ENCODE measurements at regions not wholly inside any gene's neighbourhood (a gene's known extent, or its start where the extent isn't known, plus 50 kb on each side); places are given as distances from the start of the nearest gene placed in this dataset.

DNA sequence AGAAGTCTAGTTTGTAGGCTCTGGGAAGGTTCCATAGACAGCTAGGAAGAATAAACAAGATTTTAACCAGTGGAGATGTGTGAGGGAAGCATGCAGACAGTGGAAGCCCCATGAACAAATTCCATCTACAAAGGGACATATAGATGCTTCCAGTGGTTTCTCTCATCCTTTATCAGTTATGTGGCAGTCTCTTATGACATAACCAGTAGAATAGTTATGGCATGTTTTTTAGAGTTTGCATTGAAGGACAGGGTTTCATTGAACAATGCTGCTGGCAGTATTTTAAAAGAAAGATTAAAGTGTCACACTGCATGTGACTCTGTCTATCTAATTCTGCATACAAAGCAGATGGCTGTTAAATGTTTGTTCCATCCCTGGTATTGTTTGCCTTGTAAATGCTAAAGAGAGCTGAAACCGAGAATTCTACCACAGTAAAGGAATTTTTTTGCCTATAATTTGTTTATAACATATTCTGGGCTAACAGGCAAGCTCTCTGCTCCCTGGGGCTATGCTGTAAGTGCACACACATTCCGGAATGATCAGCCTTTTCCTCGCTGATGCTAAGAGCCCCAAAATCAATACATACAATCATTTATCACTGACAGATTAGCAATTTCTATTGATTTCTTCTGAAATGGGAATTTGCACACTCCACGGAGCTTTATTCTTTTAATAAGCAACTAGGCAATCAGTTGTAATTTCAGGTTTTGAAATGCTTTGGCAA is 76.8 kb upstream of the PELI1 start:
- DNase-seq (ENCODE audit: low read depth in 1 of 2, low spot score in 1 of 2) = no peak

DNA sequence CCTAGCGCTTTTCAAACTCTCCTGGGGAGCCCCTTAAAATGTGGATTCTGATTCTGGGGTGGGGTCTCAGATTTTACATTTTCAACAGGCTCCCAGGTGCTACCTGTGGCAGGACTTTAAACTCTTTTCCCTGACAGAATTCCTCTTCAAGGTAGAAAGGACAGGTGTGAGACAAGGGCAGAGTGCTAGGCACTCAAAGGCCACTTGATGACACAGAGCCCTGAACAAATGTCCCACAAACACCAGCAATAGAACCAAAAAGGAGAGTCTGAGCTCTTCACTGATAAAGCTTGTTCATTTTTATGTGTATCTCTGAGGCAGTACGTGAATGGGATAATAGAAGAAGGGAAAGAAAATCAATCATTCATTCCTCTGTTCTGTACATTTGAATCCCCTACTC is 77.7 kb upstream of the PELI1 start:
- no peak for DNase-seq (ENCODE audit: low read depth in 1 of 2, low spot score in 1 of 2)

DNA sequence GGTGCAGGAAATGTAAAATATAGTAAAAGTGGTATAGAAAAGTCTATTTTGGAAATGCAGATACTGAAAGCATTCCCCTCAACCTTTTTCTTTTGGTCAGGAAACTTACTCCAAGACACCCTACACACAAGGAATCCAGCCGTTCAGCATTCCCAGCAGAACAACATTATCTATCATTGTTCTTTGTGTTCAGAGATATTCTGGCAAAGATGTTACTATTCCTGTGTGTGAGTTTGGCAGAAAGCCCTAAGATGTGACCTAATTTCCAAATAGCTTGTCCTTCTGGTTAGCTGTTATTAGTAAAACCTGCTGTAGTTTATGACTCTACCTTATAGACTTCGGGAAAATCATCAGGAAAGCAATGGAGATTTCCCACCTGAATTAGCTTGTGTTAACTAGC is 78.1 kb upstream of the PELI1 start:
- no peak for DNase-seq (ENCODE audit: low read depth in 1 of 2, low spot score in 1 of 2)

DNA sequence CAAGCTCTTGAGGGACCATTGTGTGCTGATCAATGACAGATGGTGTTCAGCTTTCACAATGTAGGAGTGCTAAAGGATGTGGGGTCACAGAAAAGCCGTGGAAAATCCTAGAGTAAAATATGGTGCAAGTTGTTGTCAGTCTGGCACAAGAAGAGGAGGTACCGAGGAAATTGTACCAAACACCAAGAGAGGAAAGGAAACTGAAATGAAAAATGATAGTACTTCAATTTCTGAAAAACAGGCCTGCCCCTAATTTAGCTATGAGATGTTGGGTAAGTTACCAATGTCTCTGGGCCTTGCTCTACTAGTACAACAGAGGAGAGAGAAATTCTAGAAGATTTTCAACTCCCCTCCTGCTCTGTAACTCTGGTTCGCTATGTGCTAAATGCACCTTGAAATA is 78.8 kb upstream of the PELI1 start:
- DNase-seq (ENCODE audit: low read depth in 1 of 2, low spot score in 1 of 2) = no peak

DNA sequence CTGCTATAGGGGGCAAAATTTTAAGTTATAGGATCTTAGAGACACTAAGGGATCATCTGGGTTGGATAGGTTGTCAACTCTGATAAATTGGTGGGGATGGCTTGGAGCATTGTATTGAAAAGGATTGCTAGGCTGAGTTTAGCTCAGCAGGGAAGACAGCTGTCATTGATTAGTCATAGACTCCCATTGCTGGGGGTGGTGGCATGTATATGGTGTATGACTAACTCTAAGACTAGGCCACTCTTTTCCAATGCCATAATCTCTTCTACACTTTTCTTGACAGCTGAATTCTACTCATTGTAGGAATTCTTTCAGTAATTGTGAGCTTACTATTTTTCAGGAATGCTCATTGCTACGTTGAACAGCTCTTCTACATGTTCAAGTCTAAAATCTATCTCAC is 81.3 kb upstream of the PELI1 start:
- DNase-seq (ENCODE audit: low read depth in 1 of 2, low spot score in 1 of 2) = no peak

DNA sequence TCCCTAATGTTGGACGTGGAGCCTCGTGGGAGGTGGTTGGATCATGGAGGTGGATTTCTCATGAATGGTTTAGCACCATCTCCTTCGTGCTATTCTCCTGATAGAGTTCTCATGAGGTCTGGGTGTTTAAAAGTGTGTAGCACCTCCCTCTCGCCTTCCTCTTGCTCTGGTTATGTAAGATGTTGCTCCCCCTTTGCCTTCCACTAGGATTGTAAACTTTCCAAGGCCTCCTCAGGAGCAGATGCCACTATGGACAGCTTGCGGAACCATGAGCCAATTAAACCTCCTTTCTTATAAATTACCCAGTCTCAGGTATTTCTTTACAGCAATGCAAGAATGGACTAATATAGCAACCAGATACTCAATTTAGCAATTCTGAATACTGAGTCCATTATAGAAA is 82.4 kb upstream of the PELI1 start:
- DNase-seq (ENCODE audit: low read depth in 1 of 2, low spot score in 1 of 2) = no peak

DNA sequence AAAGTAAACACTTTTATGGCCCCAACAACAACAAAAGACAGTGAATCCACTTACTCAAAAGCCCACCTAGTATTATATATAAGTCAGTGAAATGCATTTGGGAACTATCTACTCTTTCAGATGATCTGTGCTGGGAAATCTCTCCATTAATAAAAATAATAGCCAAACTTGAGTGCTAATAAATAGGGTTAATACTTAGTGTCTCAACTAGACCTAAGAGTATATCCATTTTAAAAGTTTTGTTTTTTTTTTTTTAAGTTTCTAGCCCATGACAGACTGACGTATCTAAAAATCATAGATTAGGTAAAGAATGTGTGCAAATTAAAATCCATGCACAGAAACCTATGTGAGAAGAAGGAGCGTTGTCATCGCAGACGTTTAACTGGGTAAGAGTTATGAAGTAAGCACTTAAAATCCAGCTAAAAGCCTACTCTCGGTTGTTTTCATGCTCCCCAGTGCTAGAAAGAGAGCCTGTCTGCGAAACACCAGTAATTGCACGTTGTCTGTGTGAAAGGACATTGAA is 83.4 kb upstream of the PELI1 start:
- no peak for DNase-seq (ENCODE audit: low read depth in 1 of 2, low spot score in 1 of 2)

DNA sequence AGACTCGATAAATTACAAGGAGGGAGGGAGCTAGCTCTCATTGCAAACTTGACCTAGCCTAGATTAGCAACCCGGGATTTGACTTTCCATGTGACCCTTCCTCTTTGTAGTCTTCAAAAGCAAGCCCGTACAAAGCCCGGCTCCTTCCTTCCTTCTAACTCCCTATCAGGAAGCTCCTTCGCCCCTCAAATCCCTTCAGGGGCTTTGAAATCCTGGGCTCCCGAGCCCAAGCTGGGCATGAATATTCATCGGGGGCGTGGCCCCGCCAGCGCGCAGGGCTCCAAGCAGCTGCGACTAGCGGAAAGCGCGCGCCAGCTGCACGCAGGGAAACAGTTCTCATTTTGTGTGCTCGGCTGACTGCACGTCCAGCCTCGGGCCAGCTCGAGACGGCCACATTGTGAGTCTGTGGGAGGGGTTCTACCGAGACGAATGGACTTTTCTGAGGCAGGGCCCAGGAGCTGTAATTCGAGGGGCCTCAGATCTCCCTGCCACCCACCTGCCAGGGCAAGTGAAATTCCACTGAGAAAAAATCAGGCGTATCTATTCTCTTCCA is 84.0 kb upstream of the PELI1 start:
- no peak for DNase-seq (ENCODE audit: low read depth in 1 of 2, low spot score in 1 of 2)

DNA sequence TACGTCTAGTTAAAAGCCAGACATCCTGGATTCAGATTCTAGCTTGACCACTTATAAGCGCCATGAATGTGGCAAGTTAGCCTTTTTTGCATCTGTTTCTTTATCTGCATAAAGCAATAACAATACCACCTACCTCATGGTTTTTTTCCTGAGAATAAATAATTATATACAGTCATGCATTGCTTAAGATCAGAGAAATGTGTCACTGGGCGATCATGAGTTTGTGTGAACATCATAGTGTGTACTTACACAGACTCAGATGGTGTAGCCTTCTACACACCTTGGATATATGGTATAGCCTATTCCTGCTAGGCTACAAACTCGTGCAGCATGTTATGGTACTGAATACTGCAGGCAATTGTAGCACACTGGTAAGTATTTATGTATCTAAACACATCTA is 84.7 kb upstream of the PELI1 start:
- no peak for DNase-seq (ENCODE audit: low read depth in 1 of 2, low spot score in 1 of 2)

DNA sequence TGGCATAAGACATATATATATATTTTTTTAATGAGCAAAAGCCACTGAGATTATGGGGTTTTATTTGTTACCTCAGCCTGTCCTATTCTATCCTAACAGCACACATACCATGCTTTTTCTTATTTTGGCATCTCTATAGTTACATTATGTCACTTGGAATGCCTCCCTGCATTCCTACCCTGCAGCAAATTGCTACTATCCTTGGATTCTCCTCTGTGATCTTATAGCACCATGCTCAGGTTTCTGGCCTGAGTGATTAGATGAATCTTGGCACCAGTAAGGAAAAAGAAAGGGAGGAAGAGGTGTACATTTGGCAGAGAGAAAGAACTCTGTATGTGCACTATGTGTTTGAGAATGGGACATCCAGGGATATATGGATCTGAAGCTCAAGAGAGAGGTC is 86.3 kb upstream of the PELI1 start:
- no peak for DNase-seq (ENCODE audit: low read depth in 1 of 2, low spot score in 1 of 2)

DNA sequence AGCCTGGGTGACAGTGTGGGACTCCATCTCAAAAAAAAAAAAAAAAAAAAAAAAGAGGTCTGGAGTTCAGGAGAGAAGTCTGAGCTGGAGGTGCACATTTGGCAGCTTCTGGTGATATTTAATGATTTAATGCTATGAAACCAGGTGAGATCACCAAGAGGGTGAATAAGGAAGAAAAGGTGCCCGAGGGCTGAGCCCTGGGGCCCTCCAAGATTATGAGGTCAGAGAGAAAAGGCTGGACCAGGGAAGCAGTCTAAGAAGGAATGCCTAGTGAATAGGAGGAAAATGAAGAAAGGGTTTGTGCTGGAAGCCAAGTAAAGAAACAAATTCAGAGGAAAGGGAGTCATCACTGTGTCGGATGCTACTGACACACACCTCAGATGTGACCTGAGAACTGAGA is 88.0 kb upstream of the PELI1 start:
- DNase-seq (ENCODE audit: low read depth in 1 of 2, low spot score in 1 of 2) = no peak

DNA sequence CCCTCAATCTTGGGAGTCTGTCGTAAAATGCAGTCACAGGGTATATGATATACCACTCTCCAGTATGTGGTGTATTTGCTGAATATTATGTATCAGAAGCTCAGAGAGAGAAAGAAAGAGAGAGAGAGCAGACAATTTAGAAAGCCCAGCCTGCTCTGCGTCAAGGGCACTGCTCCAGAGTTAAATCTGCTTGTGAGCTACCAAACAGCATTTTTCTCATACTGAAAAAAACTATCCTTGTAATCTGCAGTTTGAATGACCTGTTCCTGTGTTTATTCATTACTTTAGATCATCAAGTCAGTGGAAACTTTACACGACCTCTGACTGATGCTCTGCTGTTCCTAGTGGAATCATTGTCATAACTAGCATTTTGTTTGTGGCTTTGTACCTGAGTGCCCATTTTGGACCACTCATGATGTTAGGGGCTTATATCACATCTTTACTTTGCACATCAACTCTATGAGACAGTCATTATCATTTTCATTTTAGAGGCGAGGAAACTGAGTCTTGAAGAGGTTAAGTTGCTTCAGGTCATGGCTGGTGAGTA is 89.2 kb upstream of the PELI1 start:
- no peak for DNase-seq (ENCODE audit: low read depth in 1 of 2, low spot score in 1 of 2)

DNA sequence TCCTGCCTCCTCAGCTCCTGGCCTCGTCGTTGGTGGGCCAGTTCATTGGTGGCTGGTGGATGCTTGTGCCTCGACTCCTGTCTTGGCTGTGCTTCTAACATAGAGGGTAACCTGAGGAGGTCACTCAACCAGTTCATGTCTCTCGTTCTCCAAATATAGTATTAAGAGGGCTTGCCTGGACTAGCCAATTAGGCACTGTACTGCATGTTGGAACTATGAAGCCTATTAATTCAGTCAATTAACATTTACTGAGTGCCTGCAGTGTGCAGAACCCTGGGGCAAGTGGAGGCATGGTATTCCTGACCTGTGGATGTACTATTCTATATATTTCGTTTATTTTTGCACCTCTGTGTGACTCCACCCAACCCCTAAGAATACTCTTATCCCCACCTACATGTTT is 89.9 kb upstream of the PELI1 start:
- DNase-seq (ENCODE audit: low read depth in 1 of 2, low spot score in 1 of 2) = no peak

DNA sequence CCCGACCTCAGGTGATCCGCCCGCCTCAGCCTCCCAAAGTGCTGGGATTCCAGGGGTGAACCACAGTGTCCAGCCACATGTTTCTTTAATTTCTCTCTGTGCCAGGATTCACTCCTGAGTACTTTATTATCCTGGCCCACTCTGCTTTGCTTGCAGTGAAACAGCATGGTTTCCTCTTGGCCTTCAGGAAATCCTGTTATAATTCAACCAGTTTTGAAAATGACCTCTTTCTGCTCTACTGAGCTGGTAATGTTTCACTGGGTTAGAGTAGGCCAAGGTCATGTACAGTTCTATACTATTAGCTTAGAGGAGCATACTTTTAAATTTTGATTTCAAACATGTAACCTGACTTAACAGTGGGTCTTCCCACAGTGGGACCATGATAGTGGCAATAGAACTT is 90.6 kb upstream of the PELI1 start:
- DNase-seq (ENCODE audit: low read depth in 1 of 2, low spot score in 1 of 2) = no peak

DNA sequence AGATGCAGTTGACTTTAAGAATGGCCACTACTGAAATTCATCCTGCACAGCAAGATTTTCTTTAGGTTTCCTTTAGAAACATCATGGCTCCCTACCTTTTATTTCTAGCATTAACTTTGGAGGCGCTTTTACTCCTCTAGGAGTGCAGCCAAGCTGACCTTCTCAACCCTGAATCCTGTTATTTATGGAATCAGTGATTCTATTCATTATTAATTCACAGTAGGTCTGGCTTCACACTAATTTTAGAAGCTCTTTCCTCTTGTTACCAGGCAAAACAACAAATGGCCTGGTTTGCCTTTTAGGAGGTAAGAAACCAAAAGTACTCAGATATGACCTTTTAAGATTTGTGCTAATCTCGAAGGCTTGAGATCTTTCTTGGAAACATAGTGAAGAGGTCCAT is 93.0 kb upstream of the PELI1 start:
- DNase-seq (ENCODE audit: low read depth in 1 of 2, low spot score in 1 of 2) = no peak

DNA sequence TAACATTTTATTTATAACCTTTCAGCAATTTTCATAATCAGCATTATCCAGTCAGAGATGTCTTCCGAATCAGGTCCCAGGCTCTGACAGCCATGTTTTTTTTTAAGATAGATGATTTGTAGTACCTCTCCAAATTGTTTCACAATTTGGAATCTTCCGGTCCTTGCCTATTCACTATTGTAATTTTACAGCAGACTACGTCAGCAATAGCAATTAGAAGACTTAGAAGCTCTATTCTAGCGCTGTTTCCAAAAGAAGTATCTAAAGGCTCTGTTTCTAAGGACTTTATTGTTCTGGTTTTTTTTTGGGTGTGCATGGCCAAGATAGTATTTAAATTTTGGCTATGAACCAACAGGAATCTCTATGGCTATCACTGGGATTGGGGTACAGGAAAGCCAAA is 94.6 kb upstream of the PELI1 start:
- DNase-seq (ENCODE audit: low read depth in 1 of 2, low spot score in 1 of 2) = no peak

DNA sequence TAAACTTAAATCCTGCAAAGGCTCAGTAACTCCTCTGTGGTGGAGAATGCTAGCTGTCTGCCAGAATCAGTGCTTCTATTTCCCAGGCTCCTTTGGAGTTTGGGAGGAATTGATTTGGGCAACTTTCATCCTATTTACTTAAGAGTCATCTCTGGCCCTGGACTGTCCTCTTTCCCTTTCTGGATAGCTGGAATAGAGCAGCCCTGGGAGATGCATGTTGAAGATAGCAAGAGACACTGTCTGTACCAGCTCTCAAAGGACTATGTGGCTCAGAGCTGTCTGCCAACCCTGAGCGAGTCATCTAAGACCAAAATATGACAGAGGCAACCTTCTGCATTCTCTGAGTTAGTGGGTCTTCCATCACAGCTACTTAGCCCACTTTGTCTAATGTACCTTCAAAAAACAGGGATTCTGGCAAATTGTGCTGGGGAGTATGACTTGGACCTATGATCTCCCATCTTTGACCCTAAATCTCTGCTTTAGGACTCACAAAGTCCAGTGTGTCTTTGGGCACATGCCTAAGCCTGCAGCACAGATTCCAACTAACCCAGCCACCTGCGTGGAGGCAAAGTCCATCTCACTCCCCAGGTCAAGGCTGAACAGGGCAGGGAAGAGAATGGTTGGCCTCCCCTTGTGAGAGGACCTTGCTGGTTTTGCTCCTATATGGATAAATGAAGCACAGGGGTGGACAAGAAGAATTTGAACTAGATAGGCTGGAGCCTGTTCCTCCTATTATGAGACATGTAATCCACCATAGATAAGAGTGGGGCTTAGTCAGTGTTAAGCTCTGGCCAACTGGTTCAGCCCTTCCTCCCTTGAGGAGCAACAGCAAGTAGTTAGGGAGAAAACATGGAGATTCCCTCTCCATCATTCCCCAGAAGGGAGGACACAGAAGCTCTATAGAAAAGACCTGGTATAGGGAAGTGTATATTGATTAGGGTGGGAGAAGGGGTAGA is 99.1 kb upstream of the PELI1 start:
- no peak for DNase-seq (ENCODE audit: low read depth in 1 of 2, low spot score in 1 of 2)

DNA sequence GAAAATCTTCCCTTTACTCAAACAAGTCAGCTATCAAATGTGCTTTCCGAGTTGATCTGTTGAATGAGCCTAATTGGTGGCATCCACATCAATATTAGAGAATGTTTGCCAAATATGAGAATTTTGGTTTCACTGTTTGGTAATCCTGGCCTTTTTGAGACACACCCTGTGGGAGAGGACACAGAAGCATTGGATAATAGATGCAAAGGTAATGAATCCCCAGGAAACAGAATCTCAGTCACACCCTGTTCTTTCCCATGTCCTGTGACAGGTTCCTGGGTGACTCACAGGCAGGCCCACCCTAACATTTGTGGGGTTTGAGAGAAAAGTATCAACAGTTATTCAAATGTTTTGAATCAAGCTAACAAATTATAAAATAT is 99.8 kb upstream of the PELI1 start:
- DNase-seq (ENCODE audit: low read depth in 1 of 2, low spot score in 1 of 2) = no peak

DNA sequence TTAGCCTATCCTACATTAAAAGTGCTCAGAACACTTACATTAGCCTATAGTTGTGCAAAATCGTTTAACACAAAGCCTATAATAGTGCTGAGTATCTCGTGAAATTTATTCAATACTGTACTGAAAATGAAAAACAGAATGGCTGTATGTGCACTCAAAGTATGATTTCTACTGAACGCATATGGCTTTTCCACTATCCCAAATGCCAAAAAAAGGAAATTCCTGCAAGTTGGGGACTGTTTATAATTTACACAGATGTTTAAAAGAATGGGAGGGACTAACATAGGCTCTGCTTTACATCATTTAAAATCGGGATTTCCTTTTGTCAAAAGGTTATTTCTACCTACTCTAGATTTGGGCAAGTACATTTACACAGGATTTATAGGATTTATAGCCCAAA is 101.4 kb upstream of the PELI1 start:
- DNase-seq (ENCODE audit: low read depth in 1 of 2, low spot score in 1 of 2) = no peak

DNA sequence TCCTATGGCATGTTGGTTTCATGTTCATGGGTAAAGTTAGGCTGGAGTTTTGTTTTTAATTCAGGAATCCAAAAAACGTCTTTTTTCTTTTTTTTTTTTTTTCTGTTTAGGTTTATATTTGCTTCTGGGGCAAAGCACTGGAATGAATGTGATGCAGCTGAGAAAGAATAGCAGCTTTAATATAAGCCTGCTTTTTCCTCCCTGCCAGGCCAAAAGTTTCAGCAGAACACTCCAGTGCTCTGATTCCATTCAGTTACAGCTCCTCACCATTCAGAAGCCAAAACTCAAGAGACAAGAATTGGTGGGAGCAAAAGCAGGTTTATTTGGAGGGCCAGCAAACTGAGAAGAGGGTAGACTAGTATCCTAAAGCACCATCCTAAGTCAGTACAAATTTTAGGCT is 102.7 kb upstream of the PELI1 start:
- DNase-seq (ENCODE audit: low read depth in 1 of 2, low spot score in 1 of 2) = no peak

DNA sequence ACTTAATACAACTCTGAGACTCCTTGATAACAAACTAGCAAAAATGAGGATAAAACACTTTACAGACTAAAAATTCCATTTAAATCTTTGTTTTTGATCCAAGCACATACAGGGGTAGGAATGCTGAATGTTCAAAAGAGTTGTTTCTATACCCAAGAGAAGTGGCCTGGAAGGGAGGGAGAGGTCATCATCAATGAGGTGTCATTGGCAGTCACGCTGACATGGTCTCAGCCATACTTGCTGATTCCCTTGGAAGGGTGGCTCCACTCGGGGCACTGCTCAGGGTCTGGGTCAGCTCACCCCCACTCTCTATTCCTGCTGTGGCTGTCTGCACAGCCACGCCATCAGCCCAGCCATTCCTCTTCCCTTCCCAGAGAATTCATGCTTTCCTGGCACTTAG is 105.2 kb upstream of the PELI1 start:
- DNase-seq (ENCODE audit: low read depth in 1 of 2, low spot score in 1 of 2) = no peak

DNA sequence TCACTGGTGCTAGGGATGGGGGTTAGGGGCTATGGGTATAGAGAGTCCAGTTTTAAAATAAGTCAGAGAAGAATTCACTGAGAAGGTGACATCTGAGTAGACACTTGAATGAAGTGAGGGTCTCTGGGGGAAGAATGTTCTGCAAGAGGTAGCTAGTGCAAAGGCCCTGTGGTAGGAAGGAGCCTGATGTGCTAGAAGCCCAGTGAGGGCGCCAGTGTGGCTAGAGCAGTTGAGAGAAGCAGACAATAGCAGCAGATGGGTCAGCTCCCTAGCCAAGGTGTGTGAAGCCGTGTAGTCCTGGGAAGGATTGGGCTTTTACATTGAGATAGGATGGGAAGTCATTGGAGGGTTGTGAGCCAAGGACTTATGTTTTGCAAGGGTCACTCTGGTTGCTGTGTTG is 105.8 kb upstream of the PELI1 start:
- no peak for DNase-seq (ENCODE audit: low read depth in 1 of 2, low spot score in 1 of 2)

All from activated CD4-positive, alpha-beta T cell treated with anti-CD3 and anti-CD28 coated beads, Interleukin-2, amount 50 U/mL, for 24 hours (primary cell).